ENCODE measurements at regions not wholly inside any gene's neighbourhood (a gene's known extent, or its start where the extent isn't known, plus 50 kb on each side); places are given as distances from the start of the nearest gene placed in this dataset.

GRCh38 chr11:119974051-119974450 lies 163.9 kb downstream of the TRIM29 start:
- TF ChIP-seq MAX (CRISPR knock-in tag; IDR thresholded peaks at IDR 0.05) (no peak), POLR2AphosphoS5 (IDR thresholded peaks at IDR 0.05; ENCODE audit: control insufficient read depth, insufficient read depth, low read depth, low read length) (no peak), CTCF (IDR thresholded peaks at IDR 0.05 in 2 of 3, conservative IDR thresholded peaks at IDR 0.05 in 1 of 3; ENCODE audit: insufficient read depth in 2 of 3, low read depth in 1 of 3, low read length in 3 of 3) (no peak), MAFF (IDR thresholded peaks at IDR 0.05; ENCODE audit: low read length) (no peak), E2F4 (CRISPR knock-in tag; IDR thresholded peaks at IDR 0.05; ENCODE audit: low read depth) (no peak), EP300 (IDR thresholded peaks at IDR 0.05; ENCODE audit: low read length) (no peak), DPF2 (IDR thresholded peaks at IDR 0.05) (no peak), MYC (IDR thresholded peaks at IDR 0.05; ENCODE audit: low read depth, low read length) (no peak), MYC (CRISPR knock-in tag; IDR thresholded peaks at IDR 0.05; ENCODE audit: borderline replicate concordance, low read depth) (no peak), RNF219 (CRISPR knock-in tag; IDR thresholded peaks at IDR 0.05) (no peak)

All from K562 (cell line).